GM12864 (cell line): ENCODE measurements at regions not wholly inside any gene's neighbourhood (a gene's known extent, or its start where the extent isn't known, plus 50 kb on each side); places are given as distances from the start of the nearest gene placed in this dataset.
"Not testable (repeated sequence)": the region's sequence is repeated elsewhere in the genome, so short reads cannot be mapped to it uniquely, and the experiment has no call there.

Experiments
- DNase-seq: peaks from one replicate; pipeline ENCODE4 v3.0.0-alpha.2; 2011; ENCODE audit warnings: low read depth
- H3K4me3 ChIP-seq: 2 replicates; pipeline ENCODE4 v1.5.1; 2011; ENCODE audit warnings: mild to moderate bottlenecking, low read depth, low read length, control low read depth
- CTCF ChIP-seq: IDR thresholded peaks from 2 replicates; pipeline ENCODE4 v1.5.1; 2011; ENCODE audit warnings: low read depth, mild to moderate bottlenecking, moderate library complexity, low read length, control low read depth, inconsistent platforms; ENCODE audit errors: missing control alignments

- DNase-seq = no peak
- no peak overlapping the region for H3K4me3 ChIP-seq
- TF ChIP-seq CTCF = no peak
These were observed 160.0 kb upstream of the ITGA1 start for GRCh38 chr5:52627740-52628139.

DNA sequence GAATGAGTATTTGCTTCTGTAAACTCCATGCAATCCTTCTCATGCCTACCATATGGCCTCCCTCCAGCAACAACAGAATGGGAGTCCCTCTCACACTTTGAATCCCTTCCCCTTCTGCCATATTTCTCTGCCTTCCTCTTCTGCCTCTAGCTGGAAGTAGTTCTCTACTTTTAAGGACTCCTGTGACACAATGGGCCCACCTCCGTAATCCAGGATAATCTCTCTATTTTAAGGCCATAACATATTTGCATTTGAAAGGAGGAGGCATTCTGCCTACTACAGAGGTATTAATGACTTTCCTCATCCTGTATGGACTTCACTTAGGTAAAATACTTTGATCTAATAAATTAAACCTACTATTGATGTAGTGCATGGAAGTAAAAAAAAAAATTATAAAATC is 155.4 kb upstream of the ITGA1 start:
- H3K4me3 ChIP-seq = no peak overlapping the region
- DNase-seq = no peak
- TF ChIP-seq CTCF = no peak

DNA sequence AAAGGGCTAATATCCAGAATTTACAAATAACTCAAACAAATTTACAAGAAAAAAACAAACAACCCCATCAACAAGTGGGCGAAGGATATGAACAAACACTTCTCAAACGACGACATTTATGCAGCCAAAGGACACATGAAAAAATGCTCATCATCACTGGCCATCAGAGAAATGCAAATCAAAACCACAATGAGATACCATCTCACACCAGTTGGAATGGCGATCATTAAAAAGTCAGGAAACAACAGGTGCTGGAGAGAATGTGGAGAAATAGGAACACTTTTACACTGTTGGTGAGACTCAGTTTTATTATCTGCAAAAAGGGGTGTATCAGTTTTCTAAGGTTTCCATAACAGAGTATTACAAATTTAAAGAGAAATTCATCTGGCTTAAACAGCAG is 153.5 kb upstream of the ITGA1 start:
- not testable (repeated sequence) for H3K4me3 ChIP-seq, DNase-seq

GRCh38 chr5:52638732-52639131 is 149.0 kb upstream of the ITGA1 start:
- no peak overlapping the region for H3K4me3 ChIP-seq
- no peak for DNase-seq
- TF ChIP-seq CTCF = no peak

GRCh38 chr5:52648726-52649125 is 139.0 kb upstream of the ITGA1 start:
- H3K4me3 ChIP-seq = no peak overlapping the region
- TF ChIP-seq CTCF = no peak
- DNase-seq = no peak

- no peak for DNase-seq
- no peak for TF ChIP-seq CTCF
- H3K4me3 ChIP-seq = no peak overlapping the region
These were observed 132.6 kb upstream of the ITGA1 start for GRCh38 chr5:52655163-52655562.

DNA sequence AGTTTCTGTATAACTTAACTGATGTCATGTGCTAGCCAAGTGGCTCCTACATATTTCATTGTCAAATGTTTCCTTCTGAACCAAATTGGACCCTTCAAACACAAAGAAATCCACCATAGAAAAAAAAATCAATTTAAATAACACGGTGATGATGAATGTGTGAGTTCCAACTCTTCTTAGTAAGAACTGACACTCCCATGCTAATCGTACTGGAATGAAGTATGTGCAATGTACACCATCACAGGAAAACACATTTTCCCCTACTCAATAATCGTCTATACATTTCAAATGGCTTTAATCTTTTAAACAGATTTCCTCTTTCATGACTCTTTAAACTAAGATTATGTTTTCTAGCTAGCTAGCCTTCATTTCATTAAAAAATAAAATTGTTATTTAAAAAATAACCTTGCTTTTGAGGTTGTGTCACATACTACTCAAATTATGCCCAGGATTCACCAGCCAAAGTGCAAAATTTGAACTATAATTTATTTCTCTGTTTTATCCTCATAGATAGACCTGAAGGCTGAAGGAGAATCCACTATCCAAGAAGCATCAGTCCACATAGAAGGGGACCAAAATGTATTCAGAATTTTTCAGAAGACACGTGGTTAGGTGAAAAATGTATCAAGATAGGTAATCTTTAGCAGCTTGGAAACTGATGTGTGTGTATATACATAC is 131.0 kb upstream of the ITGA1 start:
- TF ChIP-seq CTCF = no peak
- no peak for DNase-seq
- no peak overlapping the region for H3K4me3 ChIP-seq
